Transverse colon (tissue), 4 donors: ENCODE measurements at regions not wholly inside any gene's neighbourhood (a gene's known extent, or its start where the extent isn't known, plus 50 kb on each side); places are given as distances from the start of the nearest gene placed in this dataset.

Experiments
- CTCF ChIP-seq, 5 experiments: fragments of 200-600 bp in 3 of 5; fragments of 450-650 bp in 2 of 5; sonication (generic) in 3 of 5; IDR thresholded peaks; 1 replicate in 2 of 5; 2 replicates in 3 of 5; pipeline ENCODE4 v1.5.1; 2016 to 2017; ENCODE audit warnings: antibody characterized with exemption in 5 of 5, inconsistent platforms in 3 of 5, mild to moderate bottlenecking in 2 of 5, moderate library complexity in 1 of 5
- EP300 ChIP-seq: sonication (generic); formaldehyde crosslinking; IDR thresholded peaks from one replicate; pipeline ENCODE4 v1.6.1; 2017; ENCODE audit warnings: antibody characterized with exemption, low read depth
- POLR2A ChIP-seq: fragments of 450-650 bp; IDR thresholded peaks from one replicate; pipeline ENCODE4 v1.6.1; 2016; ENCODE audit warnings: antibody characterized with exemption, mild to moderate bottlenecking, moderate library complexity
- POLR2AphosphoS5 ChIP-seq, 3 donors: sonication (generic); formaldehyde crosslinking; IDR thresholded peaks; one replicate each; pipeline ENCODE4 v1.6.1; 2016; ENCODE audit warnings: antibody characterized with exemption in 3 of 3

GRCh38 chr7:145212050-145212449, 376.2 kb upstream of the TPK1 start:
- TF ChIP-seq POLR2AphosphoS5 (IDR thresholded peaks at IDR 0.05) (no peak), CTCF (IDR thresholded peaks at IDR 0.05) (no peak), EP300 (no peak), POLR2A (no peak)
